ENCODE measurements at regions not wholly inside any gene's neighbourhood (a gene's known extent, or its start where the extent isn't known, plus 50 kb on each side); places are given as distances from the start of the nearest gene placed in this dataset.

- ATAC-seq = no peak
Observed at GRCh38 chr1:221637641-221638041, 104.2 kb downstream of the DUSP10 start.

GRCh38 chr1:221638595-221638994 is 103.3 kb downstream of the DUSP10 start:
- ATAC-seq = no peak

- ATAC-seq = no peak
Observed at GRCh38 chr1:221641811-221642210, 100.1 kb downstream of the DUSP10 start.

GRCh38 chr1:221643404-221644144 is 98.3 kb downstream of the DUSP10 start:
- no peak for ATAC-seq

- no peak for ATAC-seq
Observed at GRCh38 chr1:221644145-221644448, 97.8 kb downstream of the DUSP10 start.

GRCh38 chr1:221644663-221645258 is 97.1 kb downstream of the DUSP10 start:
- ATAC-seq = no peak

GRCh38 chr1:221648201-221648600 is 93.7 kb downstream of the DUSP10 start:
- ATAC-seq = no peak
